Glutamatergic neuron (in vitro differentiated cells): ENCODE measurements at regions not wholly inside any gene's neighbourhood (a gene's known extent, or its start where the extent isn't known, plus 50 kb on each side); places are given as distances from the start of the nearest gene placed in this dataset.

ENCODE experiments used
- DNase-seq: peaks from one replicate; pipeline ENCODE4 v3.0.0; 2022
- H3K27ac Mint-ChIP-seq: one replicate; pipeline ENCODE4 v1.8.0; 2020; ENCODE audit warnings: mild to moderate bottlenecking, mixed read lengths, inconsistent platforms; ENCODE audit not compliant: unreplicated experiment
- H3K27me3 Mint-ChIP-seq: one replicate; pipeline ENCODE4 v1.8.0; 2020; ENCODE audit warnings: mild to moderate bottlenecking, moderate library complexity, mixed read lengths, inconsistent platforms; ENCODE audit not compliant: unreplicated experiment
- H3K36me3 Mint-ChIP-seq: one replicate; pipeline ENCODE4 v1.8.0; 2020; ENCODE audit warnings: mild to moderate bottlenecking, mixed read lengths, inconsistent platforms; ENCODE audit not compliant: unreplicated experiment
- H3K4me1 Mint-ChIP-seq: one replicate; pipeline ENCODE4 v1.8.0; 2020; ENCODE audit warnings: mild to moderate bottlenecking, low read depth, mixed read lengths, inconsistent platforms; ENCODE audit not compliant: unreplicated experiment
- H3K4me3 Mint-ChIP-seq: one replicate; pipeline ENCODE4 v1.8.0; 2020; ENCODE audit warnings: mild to moderate bottlenecking, mixed read lengths, inconsistent platforms; ENCODE audit not compliant: unreplicated experiment
- H3K9me3 Mint-ChIP-seq: one replicate; pipeline ENCODE4 v1.8.0; 2020; ENCODE audit warnings: mild to moderate bottlenecking, moderate library complexity, mixed read lengths, inconsistent platforms; ENCODE audit not compliant: unreplicated experiment
- CTCF ChIP-seq: fragments of 200-600 bp; sonication (generic); IDR thresholded peaks from one replicate; pipeline ENCODE4 v1.5.0; 2021; ENCODE audit not compliant: partially characterized antibody, unreplicated experiment

DNA sequence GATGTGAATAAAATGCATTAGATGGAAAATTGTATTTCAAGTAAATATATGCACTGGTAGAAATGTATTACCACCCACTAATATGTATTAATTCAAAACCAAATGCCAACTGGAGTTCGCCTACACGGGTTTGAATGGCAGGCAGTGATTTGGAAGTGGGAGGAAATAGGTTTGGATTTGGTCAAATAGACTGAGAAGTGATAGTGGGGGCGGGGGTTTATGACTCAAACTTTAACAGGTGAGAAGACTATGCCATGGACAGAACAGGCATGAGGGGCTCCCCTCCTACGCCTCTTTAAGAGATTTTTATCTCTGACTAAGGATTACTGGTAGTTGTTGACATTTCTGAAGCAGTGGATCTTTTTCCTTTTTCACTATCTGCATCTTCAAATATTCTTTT, 677.8 kb downstream of the NTRK3 start:
- DNase-seq = no peak
- no peak overlapping the region for H3K27ac Mint-ChIP-seq
- no peaks in the 10 kb centered on the region for H3K27me3 Mint-ChIP-seq
- no peaks in the 10 kb centered on the region for H3K9me3 Mint-ChIP-seq
- no peak for TF ChIP-seq CTCF
- H3K4me3 Mint-ChIP-seq = no peak overlapping the region
- H3K4me1 Mint-ChIP-seq = peaks cover 4% of the 10 kb centered on the region
- H3K36me3 Mint-ChIP-seq = no peaks in the 10 kb centered on the region

DNA sequence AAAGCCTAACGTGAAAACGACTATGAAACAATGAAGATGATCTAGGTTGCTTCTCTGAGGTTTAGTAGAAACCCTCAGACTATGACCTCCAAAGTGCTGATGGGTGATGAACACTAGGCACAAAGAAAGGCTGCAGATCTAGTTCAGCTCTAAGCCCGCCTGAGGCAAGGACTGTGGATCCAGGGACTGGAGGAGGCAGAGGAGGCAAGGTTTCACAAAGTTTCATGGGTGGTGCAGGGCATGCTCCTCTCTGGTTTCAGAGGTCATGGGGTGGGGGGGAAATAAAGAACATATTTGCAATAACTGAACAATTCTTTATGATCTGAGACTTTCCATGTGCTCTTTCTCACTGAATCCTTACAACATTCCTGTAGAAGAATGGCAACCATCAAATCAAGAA, 679.2 kb downstream of the NTRK3 start:
- H3K4me1 Mint-ChIP-seq = peaks cover 5% of the 10 kb centered on the region
- no peaks in the 10 kb centered on the region for H3K36me3 Mint-ChIP-seq
- no peak overlapping the region for H3K27ac Mint-ChIP-seq
- no peak overlapping the region for H3K4me3 Mint-ChIP-seq
- no peak for TF ChIP-seq CTCF
- H3K9me3 Mint-ChIP-seq = no peaks in the 10 kb centered on the region
- DNase-seq = no peak
- H3K27me3 Mint-ChIP-seq = no peaks in the 10 kb centered on the region

- Mint-ChIP-seq H3K27me3 (no peaks in the 10 kb centered on the region), H3K4me1 (peaks cover 5% of the 10 kb centered on the region)
Observed at GRCh38 chr15:87576486-87577176, 679.9 kb downstream of the NTRK3 start.

GRCh38 chr15:87575896-87576473, 680.6 kb downstream of the NTRK3 start:
- TF ChIP-seq CTCF = no peak
- no peak for DNase-seq
- no peaks in the 10 kb centered on the region for H3K9me3 Mint-ChIP-seq
- H3K36me3 Mint-ChIP-seq = no peaks in the 10 kb centered on the region
- H3K4me3 Mint-ChIP-seq = no peak overlapping the region
- H3K27me3 Mint-ChIP-seq = no peaks in the 10 kb centered on the region
- no peak overlapping the region for H3K27ac Mint-ChIP-seq
- H3K4me1 Mint-ChIP-seq = peaks cover 5% of the 10 kb centered on the region

More at GRCh38 chr15:87576486-87577176, 679.9 kb downstream of the NTRK3 start:
- no peak for TF ChIP-seq CTCF
- Mint-ChIP-seq H3K9me3 (no peaks in the 10 kb centered on the region), H3K36me3 (no peaks in the 10 kb centered on the region), H3K4me3 (no peak overlapping the region), H3K27ac (no peak overlapping the region)
- no peak for DNase-seq

DNA sequence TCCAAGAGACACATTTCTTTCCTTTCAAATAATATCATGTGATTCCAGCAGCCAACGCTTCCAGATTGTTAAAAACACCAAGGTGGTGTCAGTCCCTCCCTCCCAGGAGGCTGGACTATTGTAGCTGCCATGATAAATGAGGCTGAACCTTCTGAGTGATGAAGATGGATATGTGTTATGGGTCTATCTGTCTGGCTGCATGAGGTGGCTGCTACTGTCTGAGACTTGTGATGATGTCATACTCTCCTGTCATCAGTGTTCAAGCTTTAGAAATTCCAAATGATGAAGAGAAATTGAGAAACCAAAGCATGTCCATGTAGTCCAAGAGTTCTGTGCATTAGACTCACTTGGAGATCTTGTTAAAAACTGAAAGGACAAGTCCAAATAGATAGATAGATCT, 683.0 kb downstream of the NTRK3 start:
- H3K27ac Mint-ChIP-seq = no peak overlapping the region
- no peaks in the 10 kb centered on the region for H3K36me3 Mint-ChIP-seq
- no peaks in the 10 kb centered on the region for H3K27me3 Mint-ChIP-seq
- no peak for TF ChIP-seq CTCF
- no peak for DNase-seq
- H3K4me3 Mint-ChIP-seq = no peak overlapping the region
- H3K9me3 Mint-ChIP-seq = no peaks in the 10 kb centered on the region
- peaks cover 5% of the 10 kb centered on the region for H3K4me1 Mint-ChIP-seq
